Adipocyte (in vitro differentiated cells): ENCODE measurements at regions not wholly inside any gene's neighbourhood (a gene's known extent, or its start where the extent isn't known, plus 50 kb on each side); places are given as distances from the start of the nearest gene placed in this dataset.
"Not testable (repeated sequence)": the region's sequence is repeated elsewhere in the genome, so short reads cannot be mapped to it uniquely, and the experiment has no call there.

Experiments
- DNase-seq: peaks from one replicate; pipeline ENCODE4 v3.0.0-alpha.2; 2015; ENCODE audit warnings: low read depth
- H3K27me3 ChIP-seq: replicated peaks from 2 replicates; pipeline ENCODE4 v1.7.0; 2013; ENCODE audit warnings: mild to moderate bottlenecking, low read length, moderate library complexity; ENCODE audit not compliant: control insufficient read depth, insufficient read depth
- H3K36me3 ChIP-seq: 2 replicates; pipeline ENCODE4 v1.7.0; 2013; ENCODE audit warnings: low read length, mild to moderate bottlenecking, moderate library complexity; ENCODE audit not compliant: control insufficient read depth, insufficient read depth, severe bottlenecking
- H3K4me1 ChIP-seq: 2 replicates; pipeline ENCODE4 v1.7.0; 2013; ENCODE audit warnings: mild to moderate bottlenecking, low read length, moderate library complexity; ENCODE audit not compliant: control insufficient read depth, insufficient read depth
- H3K4me3 ChIP-seq: 2 replicates; pipeline ENCODE4 v1.7.0; 2013; ENCODE audit warnings: mild to moderate bottlenecking, low read length, moderate library complexity
- H3K9ac ChIP-seq: 2 replicates; pipeline ENCODE4 v1.7.0; 2013; ENCODE audit warnings: mild to moderate bottlenecking, low read length, moderate library complexity
- H3K9me3 ChIP-seq: 2 replicates; pipeline ENCODE4 v1.7.0; 2013; ENCODE audit warnings: mild to moderate bottlenecking, low read length, moderate library complexity; ENCODE audit not compliant: control insufficient read depth

DNA sequence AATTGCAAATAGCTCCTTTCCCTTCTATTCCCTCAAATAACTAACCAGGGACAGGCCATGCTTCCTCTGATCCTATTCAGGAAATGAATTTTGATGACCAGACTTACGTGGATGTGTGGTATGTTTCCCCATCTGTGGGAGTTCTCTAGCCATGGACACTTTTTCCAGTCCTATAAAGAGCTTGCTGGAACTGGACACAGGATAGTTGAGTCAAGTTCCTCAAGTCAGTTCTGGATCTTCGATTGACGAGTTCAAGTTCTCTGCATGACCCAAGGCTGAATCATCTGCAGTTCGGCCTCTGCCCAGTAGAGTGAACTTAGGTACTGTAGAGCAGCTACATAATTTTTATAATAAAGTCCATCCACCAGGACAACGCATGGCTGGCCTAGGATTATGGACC, 52.7 kb upstream of the CCND1 start:
- H3K4me1 ChIP-seq: peaks cover 3% of the 10 kb centered on the region
- H3K9ac ChIP-seq: no peak overlapping the region
- DNase-seq: peak; percentile 47
- peaks cover 7% of the 10 kb centered on the region for H3K9me3 ChIP-seq
- no peak overlapping the region for H3K4me3 ChIP-seq
- no peaks in the 10 kb centered on the region for H3K36me3 ChIP-seq
- H3K27me3 ChIP-seq: no peaks in the 10 kb centered on the region

DNA sequence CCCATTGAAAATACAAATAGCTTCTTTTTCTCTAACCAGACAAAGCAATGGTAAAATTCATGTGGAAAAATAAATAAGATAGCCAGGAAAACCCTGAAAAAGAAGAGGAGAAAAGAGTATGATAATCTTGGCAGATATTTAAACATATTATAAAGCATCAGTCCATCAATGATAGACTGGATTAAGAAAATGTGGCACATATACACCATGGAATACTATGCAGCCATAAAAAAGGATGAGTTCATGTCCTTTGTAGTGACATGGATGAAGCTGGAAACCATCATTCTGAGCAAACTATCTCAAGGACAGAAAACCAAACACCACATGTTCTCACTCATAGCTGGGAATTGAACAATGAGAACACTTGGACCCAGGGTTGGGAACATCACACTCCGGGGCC, 50.9 kb upstream of the CCND1 start:
- H3K36me3 ChIP-seq, H3K27me3 ChIP-seq, H3K4me1 ChIP-seq, DNase-seq, H3K4me3 ChIP-seq, H3K9ac ChIP-seq, H3K9me3 ChIP-seq: not testable (repeated sequence)
